Dendritic cell treated with granulocyte-macrophage colony-stimulating factor and Interleukin-4, amounts not matched to agents 40 ng/mL and 50 ng/mL, for 4 days (primary cell): ENCODE measurements at regions not wholly inside any gene's neighbourhood (a gene's known extent, or its start where the extent isn't known, plus 50 kb on each side); places are given as distances from the start of the nearest gene placed in this dataset.
A peak's percentile ranks its signal among the peaks of the same experiment; 100 is the strongest.

Experiments used
- H3K27ac Mint-ChIP-seq: one replicate; pipeline ENCODE4 v1.8.0; 2022; ENCODE audit warnings: mild to moderate bottlenecking, mixed read lengths
- H3K27me3 Mint-ChIP-seq: one replicate; pipeline ENCODE4 v1.8.0; 2022; ENCODE audit warnings: mild to moderate bottlenecking, mixed read lengths
- H3K36me3 Mint-ChIP-seq: one replicate; pipeline ENCODE4 v1.8.0; 2022; ENCODE audit warnings: low read depth, mixed read lengths
- H3K4me1 Mint-ChIP-seq: one replicate; pipeline ENCODE4 v1.8.0; 2022; ENCODE audit warnings: low read depth, mixed read lengths
- H3K4me3 Mint-ChIP-seq: one replicate; pipeline ENCODE4 v1.8.0; 2022; ENCODE audit warnings: mild to moderate bottlenecking, moderate library complexity, mixed read lengths
- H3K9me3 Mint-ChIP-seq: one replicate; pipeline ENCODE4 v1.8.0; 2022; ENCODE audit warnings: mixed read lengths
- intact Hi-C: fragments of 100-400 bp; cut with micrococcal nuclease; formaldehyde crosslinking; loops from one replicate; pipeline ENCODE4 v1.15.0; 2022

GRCh38 chr10:62620491-62620890, 184.0 kb upstream of the ADO start:
- H3K9me3 Mint-ChIP-seq: no peaks in the 10 kb centered on the region
- H3K27ac Mint-ChIP-seq: peak overlapping the region; percentile 94

GRCh38 chr10:62623223-62623622, 181.3 kb upstream of the ADO start:
- peaks cover 78% of the 10 kb centered on the region for H3K4me1 Mint-ChIP-seq
- H3K27me3 Mint-ChIP-seq: no peaks in the 10 kb centered on the region
- H3K36me3 Mint-ChIP-seq: no peaks in the 10 kb centered on the region
- intact Hi-C loops: no loop called here
- H3K27ac Mint-ChIP-seq: peak overlapping the region; percentile 56
- no peaks in the 10 kb centered on the region for H3K9me3 Mint-ChIP-seq
- H3K4me3 Mint-ChIP-seq: no peak overlapping the region

More at GRCh38 chr10:62620491-62620890, 184.0 kb upstream of the ADO start:
- Mint-ChIP-seq H3K4me3 (peak overlapping the region; percentile 37), H3K36me3 (no peaks in the 10 kb centered on the region), H3K27me3 (no peaks in the 10 kb centered on the region), H3K4me1 (peaks cover 85% of the 10 kb centered on the region)
- intact Hi-C loops: loop anchor here (1.0 kb wide), 2 partner anchors 12 to 18 kb away; no protein-coding TSS in a partner anchor

- intact Hi-C loops: no loop called here
- Mint-ChIP-seq H3K4me1 (peaks cover 57% of the 10 kb centered on the region), H3K9me3 (no peaks in the 10 kb centered on the region), H3K27me3 (no peaks in the 10 kb centered on the region), H3K27ac (peak overlapping the region; percentile 25), H3K36me3 (no peaks in the 10 kb centered on the region), H3K4me3 (no peak overlapping the region)
Observed at GRCh38 chr10:62625484-62625883, 179.0 kb upstream of the ADO start.

GRCh38 chr10:62626079-62626478, 178.4 kb upstream of the ADO start:
- Mint-ChIP-seq H3K4me1 (peaks cover 52% of the 10 kb centered on the region), H3K36me3 (no peaks in the 10 kb centered on the region), H3K27ac (peak overlapping the region; percentile 25), H3K4me3 (no peak overlapping the region), H3K9me3 (no peaks in the 10 kb centered on the region), H3K27me3 (no peaks in the 10 kb centered on the region)
- intact Hi-C loops: no loop called here

- Mint-ChIP-seq H3K4me3 (no peak overlapping the region), H3K4me1 (peaks cover 50% of the 10 kb centered on the region), H3K36me3 (no peaks in the 10 kb centered on the region), H3K27ac (peak overlapping the region; percentile 60), H3K27me3 (no peaks in the 10 kb centered on the region), H3K9me3 (no peaks in the 10 kb centered on the region)
- intact Hi-C loops: no loop called here
Observed at GRCh38 chr10:62626817-62627216, 177.7 kb upstream of the ADO start.

- Mint-ChIP-seq H3K4me1 (peaks cover 51% of the 10 kb centered on the region), H3K36me3 (no peaks in the 10 kb centered on the region), H3K9me3 (no peaks in the 10 kb centered on the region), H3K27me3 (no peaks in the 10 kb centered on the region), H3K27ac (no peak overlapping the region), H3K4me3 (no peak overlapping the region)
- intact Hi-C loops: no loop called here
Observed at GRCh38 chr10:62627983-62628382, 176.5 kb upstream of the ADO start.

- H3K9me3 Mint-ChIP-seq: no peaks in the 10 kb centered on the region
- H3K27me3 Mint-ChIP-seq: no peaks in the 10 kb centered on the region
- no peak overlapping the region for H3K4me3 Mint-ChIP-seq
- H3K36me3 Mint-ChIP-seq: no peaks in the 10 kb centered on the region
- H3K27ac Mint-ChIP-seq: peak overlapping the region; percentile 79
- H3K4me1 Mint-ChIP-seq: peaks cover 45% of the 10 kb centered on the region
- intact Hi-C loops: no loop called here
Observed at GRCh38 chr10:62631241-62631640, 173.3 kb upstream of the ADO start.

GRCh38 chr10:62632071-62632809, 172.3 kb upstream of the ADO start:
- no peaks in the 10 kb centered on the region for H3K9me3 Mint-ChIP-seq
- H3K4me1 Mint-ChIP-seq: peaks cover 39% of the 10 kb centered on the region
- intact Hi-C loops: loop anchor here (1.0 kb wide), 1 partner anchor 12 kb away; no protein-coding TSS in a partner anchor
- H3K27ac Mint-ChIP-seq: peak overlapping the region; percentile 95
- no peak overlapping the region for H3K4me3 Mint-ChIP-seq
- H3K27me3 Mint-ChIP-seq: no peaks in the 10 kb centered on the region
- H3K36me3 Mint-ChIP-seq: no peaks in the 10 kb centered on the region

- Mint-ChIP-seq H3K27ac (peak overlapping the region; percentile 74), H3K9me3 (no peaks in the 10 kb centered on the region), H3K27me3 (no peaks in the 10 kb centered on the region), H3K4me1 (peaks cover 32% of the 10 kb centered on the region), H3K36me3 (no peaks in the 10 kb centered on the region), H3K4me3 (no peak overlapping the region)
- intact Hi-C loops: no loop called here
Observed at GRCh38 chr10:62633976-62634375, 170.5 kb upstream of the ADO start.

- no peak overlapping the region for H3K4me3 Mint-ChIP-seq
- no peaks in the 10 kb centered on the region for H3K27me3 Mint-ChIP-seq
- peaks cover 32% of the 10 kb centered on the region for H3K4me1 Mint-ChIP-seq
- intact Hi-C loops: no loop called here
- peak overlapping the region; percentile 74 for H3K27ac Mint-ChIP-seq
- H3K36me3 Mint-ChIP-seq: no peaks in the 10 kb centered on the region
- H3K9me3 Mint-ChIP-seq: no peaks in the 10 kb centered on the region
Observed at GRCh38 chr10:62634576-62634975, 169.9 kb upstream of the ADO start.

GRCh38 chr10:62635127-62635526, 169.4 kb upstream of the ADO start:
- intact Hi-C loops: no loop called here
- Mint-ChIP-seq H3K9me3 (no peaks in the 10 kb centered on the region), H3K36me3 (no peaks in the 10 kb centered on the region), H3K27me3 (no peaks in the 10 kb centered on the region), H3K4me1 (peaks cover 32% of the 10 kb centered on the region), H3K27ac (peak overlapping the region; percentile 74), H3K4me3 (no peak overlapping the region)

- Mint-ChIP-seq H3K27me3 (no peaks in the 10 kb centered on the region), H3K4me1 (peaks cover 25% of the 10 kb centered on the region), H3K9me3 (no peaks in the 10 kb centered on the region), H3K27ac (no peak overlapping the region), H3K4me3 (no peak overlapping the region), H3K36me3 (no peaks in the 10 kb centered on the region)
- intact Hi-C loops: loop anchor here (1.0 kb wide), 1 partner anchor 108 kb away; no protein-coding TSS in a partner anchor
Observed at GRCh38 chr10:62636825-62637248, 167.7 kb upstream of the ADO start.

- Mint-ChIP-seq H3K27ac (no peak overlapping the region), H3K4me3 (no peak overlapping the region), H3K36me3 (no peaks in the 10 kb centered on the region), H3K4me1 (peaks cover 19% of the 10 kb centered on the region), H3K9me3 (no peaks in the 10 kb centered on the region), H3K27me3 (no peaks in the 10 kb centered on the region)
- intact Hi-C loops: loop anchor here (1.0 kb wide), 2 partner anchors 17 to 108 kb away; no protein-coding TSS in a partner anchor
Observed at GRCh38 chr10:62637249-62638061, 167.1 kb upstream of the ADO start.

GRCh38 chr10:62638062-62638477, 166.4 kb upstream of the ADO start:
- no peaks in the 10 kb centered on the region for H3K27me3 Mint-ChIP-seq
- H3K9me3 Mint-ChIP-seq: no peaks in the 10 kb centered on the region
- H3K36me3 Mint-ChIP-seq: no peaks in the 10 kb centered on the region
- intact Hi-C loops: loop anchor here (1.0 kb wide), 1 partner anchor 18 kb away; no protein-coding TSS in a partner anchor
- peaks cover 19% of the 10 kb centered on the region for H3K4me1 Mint-ChIP-seq
- H3K4me3 Mint-ChIP-seq: no peak overlapping the region
- H3K27ac Mint-ChIP-seq: no peak overlapping the region
